Fibroblast of skin of left quadriceps (primary cell): ENCODE measurements at regions not wholly inside any gene's neighbourhood (a gene's known extent, or its start where the extent isn't known, plus 50 kb on each side); places are given as distances from the start of the nearest gene placed in this dataset.
"Not testable (repeated sequence)": the region's sequence is repeated elsewhere in the genome, so short reads cannot be mapped to it uniquely, and the experiment has no call there.

ENCODE experiments used
- DNase-seq, 2 experiments: peaks; one replicate each; pipeline ENCODE4 v3.0.0-alpha.2; 2013; ENCODE audit warnings: low read depth in 2 of 2

GRCh38 chr4:141346144-141346543 is 125.4 kb downstream of the ZNF330 start:
- DNase-seq: peak; percentile 41 to 43

- DNase-seq: no peak
Observed at GRCh38 chr4:141347684-141348083, 127.0 kb downstream of the ZNF330 start.

- no peak for DNase-seq
Observed at GRCh38 chr4:141348125-141348524, 127.4 kb downstream of the ZNF330 start.

GRCh38 chr4:141348573-141348972 is 127.9 kb downstream of the ZNF330 start:
- DNase-seq: no peak

- DNase-seq: no peak
Observed at GRCh38 chr4:141349236-141349635, 128.5 kb downstream of the ZNF330 start.

- peak; percentile 92 for DNase-seq
Observed at GRCh38 chr4:141350122-141350905, 129.6 kb downstream of the ZNF330 start.

- no peak for DNase-seq
Observed at GRCh38 chr4:141352331-141352730, 131.6 kb downstream of the ZNF330 start.

- peak; percentile 77 to 80 for DNase-seq
Observed at GRCh38 chr4:141352909-141353525, 132.3 kb downstream of the ZNF330 start.

- no peak for DNase-seq
Observed at GRCh38 chr4:141356321-141356962, 135.7 kb downstream of the ZNF330 start.

GRCh38 chr4:141356963-141357335 is 136.3 kb downstream of the ZNF330 start:
- no peak for DNase-seq

- DNase-seq: not testable (repeated sequence)
Observed at GRCh38 chr4:141368241-141368640, 147.5 kb downstream of the ZNF330 start.

GRCh38 chr4:141371206-141371605 is 150.5 kb downstream of the ZNF330 start:
- DNase-seq: no peak

GRCh38 chr4:141375855-141376254 is 155.2 kb downstream of the ZNF330 start:
- DNase-seq: peak; percentile 74

- DNase-seq: no peak
Observed at GRCh38 chr4:141376769-141377168, 156.1 kb downstream of the ZNF330 start.

- DNase-seq: no peak
Observed at GRCh38 chr4:141387299-141387698, 166.6 kb downstream of the ZNF330 start.

- peak; percentile 56 for DNase-seq
Observed at GRCh38 chr4:141388481-141388880, 167.8 kb downstream of the ZNF330 start.

GRCh38 chr4:141389649-141390048 is 169.0 kb downstream of the ZNF330 start:
- no peak for DNase-seq

GRCh38 chr4:141390571-141390970 is 169.9 kb downstream of the ZNF330 start:
- no peak for DNase-seq

- no peak for DNase-seq
Observed at GRCh38 chr4:141391293-141391692, 170.6 kb downstream of the ZNF330 start.

- DNase-seq: no peak
Observed at GRCh38 chr4:141391771-141392170, 171.1 kb downstream of the ZNF330 start.

GRCh38 chr4:141395246-141395830 is 174.6 kb downstream of the ZNF330 start:
- no peak for DNase-seq

GRCh38 chr4:141395919-141396318 is 175.2 kb downstream of the ZNF330 start:
- no peak for DNase-seq

- no peak for DNase-seq
Observed at GRCh38 chr4:141402712-141403111, 182.0 kb downstream of the ZNF330 start.
